SH-SY5Y (cell line): ENCODE measurements at regions not wholly inside any gene's neighbourhood (a gene's known extent, or its start where the extent isn't known, plus 50 kb on each side); places are given as distances from the start of the nearest gene placed in this dataset.

ENCODE experiments used
- GATA2 ChIP-seq: IDR thresholded peaks from 2 replicates; pipeline ENCODE4 v1.6.1; 2011; ENCODE audit warnings: mild to moderate bottlenecking, low read depth, low read length
- GATA3 ChIP-seq: IDR thresholded peaks from 2 replicates; pipeline ENCODE4 v1.6.1; 2011; ENCODE audit warnings: low read depth, mild to moderate bottlenecking, low read length, moderate library complexity

- TF ChIP-seq GATA2 (no peak), GATA3 (no peak)
Measured at GRCh38 chr4:42342459-42342858, 54.8 kb upstream of the SHISA3 start.

GRCh38 chr4:42344309-42344708 lies 53.0 kb upstream of the SHISA3 start:
- TF ChIP-seq GATA2 = no peak
- TF ChIP-seq GATA3 = no peak

- TF ChIP-seq GATA2 (no peak), GATA3 (no peak)
Measured at GRCh38 chr4:42344749-42345148, 52.5 kb upstream of the SHISA3 start.

GRCh38 chr4:42345962-42346544 lies 51.2 kb upstream of the SHISA3 start:
- TF ChIP-seq GATA2 (no peak), GATA3 (no peak)

GRCh38 chr4:42347076-42347475 lies 50.2 kb upstream of the SHISA3 start:
- no peak for TF ChIP-seq GATA3
- no peak for TF ChIP-seq GATA2
